Thoracic aorta (tissue), 2 donors: ENCODE measurements at regions not wholly inside any gene's neighbourhood (a gene's known extent, or its start where the extent isn't known, plus 50 kb on each side); places are given as distances from the start of the nearest gene placed in this dataset.

Experiments used
- ATAC-seq: fragments of 150-250 bp; one replicate; pipeline ENCODE4 v1.8.0; 2017; ENCODE audit warnings: low read depth; ENCODE audit not compliant: insufficient number of reproducible peaks, low FRiP score
- DNase-seq: peaks from one replicate; pipeline ENCODE4 v3.0.0-alpha.2; 2020; ENCODE audit warnings: low spot score
- H3K27ac ChIP-seq, 2 donors: fragments of 200-600 bp; sonication (generic); 1 replicate in 1 of 2; 2 replicates in 1 of 2; pipeline ENCODE4 v1.5.1; 2016; ENCODE audit warnings: mild to moderate bottlenecking in 2 of 2, moderate library complexity in 2 of 2
- H3K27me3 ChIP-seq: fragments of 200-600 bp; sonication (generic); replicated peaks from 2 replicates; pipeline ENCODE4 v1.6.0; 2016; ENCODE audit warnings: mild to moderate bottlenecking; ENCODE audit not compliant: insufficient read depth
- H3K36me3 ChIP-seq: fragments of 200-600 bp; sonication (generic); one replicate; pipeline ENCODE4 v1.5.1; 2016
- H3K4me1 ChIP-seq, 2 donors: fragments of 200-600 bp; sonication (generic); 1 replicate in 1 of 2; 2 replicates in 1 of 2; pipeline versions ENCODE4 v1.5.1 to v1.6.0; 2016; ENCODE audit warnings: low read depth in 2 of 2, mild to moderate bottlenecking in 1 of 2; ENCODE audit not compliant: control insufficient read depth in 1 of 2
- H3K4me3 ChIP-seq: fragments of 200-600 bp; sonication (generic); 2 replicates; pipeline ENCODE4 v1.5.1; 2016; ENCODE audit warnings: mild to moderate bottlenecking
- H3K9me3 ChIP-seq: fragments of 200-600 bp; sonication (generic); 2 replicates; pipeline ENCODE4 v1.5.1; 2016
- TF ChIP-seq, protein P1 (sequence below): fragments of 200-600 bp; sonication (generic); IDR thresholded peaks from one replicate; pipeline ENCODE4 v1.5.1; 2019; ENCODE audit warnings: antibody characterized with exemption

DNA sequence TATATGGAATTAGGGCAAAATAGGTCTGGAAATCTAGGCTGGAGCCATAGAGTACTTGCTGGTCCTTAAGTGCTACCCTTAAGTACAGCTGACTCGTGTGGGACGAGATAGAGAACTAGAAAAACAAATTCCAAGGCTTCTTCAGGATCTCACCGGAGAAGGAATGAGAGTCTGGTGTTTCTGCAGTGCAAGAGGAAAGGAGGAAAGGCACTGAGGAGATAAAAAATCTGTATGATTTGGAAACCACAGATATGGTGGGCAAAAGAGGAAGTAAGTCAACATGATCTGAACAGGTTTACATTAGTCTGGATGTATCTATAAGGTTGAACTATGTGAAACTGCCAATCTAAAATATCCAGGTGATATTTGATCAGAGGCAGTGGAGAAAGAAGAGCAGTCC, 134.4 kb upstream of the SOX5 start:
- no peaks in the 10 kb centered on the region for H3K36me3 ChIP-seq
- H3K9me3 ChIP-seq, result no peaks in the 10 kb centered on the region
- TF ChIP-seq, protein P1, sequence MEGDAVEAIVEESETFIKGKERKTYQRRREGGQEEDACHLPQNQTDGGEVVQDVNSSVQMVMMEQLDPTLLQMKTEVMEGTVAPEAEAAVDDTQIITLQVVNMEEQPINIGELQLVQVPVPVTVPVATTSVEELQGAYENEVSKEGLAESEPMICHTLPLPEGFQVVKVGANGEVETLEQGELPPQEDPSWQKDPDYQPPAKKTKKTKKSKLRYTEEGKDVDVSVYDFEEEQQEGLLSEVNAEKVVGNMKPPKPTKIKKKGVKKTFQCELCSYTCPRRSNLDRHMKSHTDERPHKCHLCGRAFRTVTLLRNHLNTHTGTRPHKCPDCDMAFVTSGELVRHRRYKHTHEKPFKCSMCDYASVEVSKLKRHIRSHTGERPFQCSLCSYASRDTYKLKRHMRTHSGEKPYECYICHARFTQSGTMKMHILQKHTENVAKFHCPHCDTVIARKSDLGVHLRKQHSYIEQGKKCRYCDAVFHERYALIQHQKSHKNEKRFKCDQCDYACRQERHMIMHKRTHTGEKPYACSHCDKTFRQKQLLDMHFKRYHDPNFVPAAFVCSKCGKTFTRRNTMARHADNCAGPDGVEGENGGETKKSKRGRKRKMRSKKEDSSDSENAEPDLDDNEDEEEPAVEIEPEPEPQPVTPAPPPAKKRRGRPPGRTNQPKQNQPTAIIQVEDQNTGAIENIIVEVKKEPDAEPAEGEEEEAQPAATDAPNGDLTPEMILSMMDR, result no peak
- ATAC-seq, result no peak
- no peak overlapping the region for H3K27ac ChIP-seq
- H3K27me3 ChIP-seq, result no peaks in the 10 kb centered on the region
- H3K4me3 ChIP-seq, result no peak overlapping the region
- no peak for DNase-seq
- peaks cover 9 to 14% of the 10 kb centered on the region in 2 donors for H3K4me1 ChIP-seq

DNA sequence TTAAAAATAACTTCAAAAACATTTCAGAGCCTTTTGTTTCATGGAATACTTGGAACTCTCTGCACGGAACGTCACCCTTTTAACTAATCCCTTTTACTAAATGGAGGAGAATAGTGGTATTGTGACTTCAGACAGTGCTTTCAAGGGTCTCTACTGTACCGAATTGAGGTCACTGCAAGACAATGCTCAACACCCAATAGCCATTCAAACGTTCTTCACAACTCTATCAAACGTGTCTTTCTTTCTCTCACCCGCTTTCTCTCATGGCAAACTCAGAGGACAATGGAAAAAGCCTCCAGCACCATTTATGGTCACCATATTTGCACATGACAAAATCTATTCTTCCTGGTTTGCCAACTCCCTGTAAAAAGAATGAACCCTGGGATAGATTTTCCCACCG, 132.1 kb upstream of the SOX5 start:
- Histone ChIP-seq H3K36me3 (no peaks in the 10 kb centered on the region), H3K4me1 (peaks cover 9 to 12% of the 10 kb centered on the region in 2 donors), H3K4me3 (no peak overlapping the region), H3K27ac (no peak overlapping the region), H3K9me3 (no peaks in the 10 kb centered on the region), H3K27me3 (no peaks in the 10 kb centered on the region)
- TF ChIP-seq, protein P1, result no peak
- no peak for DNase-seq
- no peak for ATAC-seq

DNA sequence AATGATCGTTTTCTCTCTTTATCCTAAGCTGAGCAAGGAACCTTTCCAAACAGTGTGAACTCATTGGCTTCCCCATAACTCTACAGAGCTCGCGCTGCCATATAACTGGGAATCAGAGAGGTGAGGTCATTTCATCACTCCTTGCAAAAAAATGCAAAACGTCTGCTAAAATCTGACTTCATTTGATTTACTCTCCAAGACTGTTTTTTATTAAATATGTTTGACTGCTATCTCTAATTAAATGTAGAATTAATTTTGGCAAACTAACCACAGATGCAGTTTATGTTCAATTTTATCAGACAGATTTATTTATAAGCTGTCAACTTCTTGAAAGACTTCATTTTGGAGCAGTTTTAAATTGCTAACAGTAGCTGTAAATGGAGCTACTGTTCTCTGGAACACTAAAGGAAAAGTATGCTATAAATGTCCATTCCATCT, 131.6 kb upstream of the SOX5 start:
- Histone ChIP-seq H3K27me3 (no peaks in the 10 kb centered on the region), H3K27ac (no peak overlapping the region), H3K4me1 (peaks cover 6 to 7% of the 10 kb centered on the region in 2 donors), H3K36me3 (no peaks in the 10 kb centered on the region), H3K4me3 (no peak overlapping the region), H3K9me3 (no peaks in the 10 kb centered on the region)
- ATAC-seq (no peak), DNase-seq (no peak)
- TF ChIP-seq, protein P1, result no peak

DNA sequence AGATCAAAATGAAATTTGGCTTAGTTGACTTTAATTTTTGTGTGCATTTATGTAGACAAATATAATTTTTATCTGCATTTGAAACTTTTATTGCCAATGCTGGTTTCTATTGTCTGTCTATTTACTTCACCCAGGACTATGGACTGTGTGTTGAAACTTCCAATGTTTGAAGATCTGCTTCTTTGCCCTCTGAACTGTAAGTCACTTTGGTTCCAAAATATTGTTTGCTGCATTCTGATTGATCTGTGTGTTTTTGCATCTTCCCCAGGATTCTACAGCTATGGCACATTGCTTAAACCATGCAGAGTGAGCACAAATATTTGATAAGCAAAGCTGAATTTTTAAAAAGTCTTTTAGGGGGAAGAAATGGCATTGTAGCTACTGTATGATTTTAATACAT, 131.0 kb upstream of the SOX5 start:
- ATAC-seq (no peak), DNase-seq (no peak)
- TF ChIP-seq, protein P1, result no peak
- peaks cover 0 to 2% of the 10 kb centered on the region in 2 donors for H3K4me1 ChIP-seq
- H3K27me3 ChIP-seq, result no peaks in the 10 kb centered on the region
- H3K27ac ChIP-seq, result no peak overlapping the region
- no peaks in the 10 kb centered on the region for H3K36me3 ChIP-seq
- H3K4me3 ChIP-seq, result no peak overlapping the region
- no peaks in the 10 kb centered on the region for H3K9me3 ChIP-seq

DNA sequence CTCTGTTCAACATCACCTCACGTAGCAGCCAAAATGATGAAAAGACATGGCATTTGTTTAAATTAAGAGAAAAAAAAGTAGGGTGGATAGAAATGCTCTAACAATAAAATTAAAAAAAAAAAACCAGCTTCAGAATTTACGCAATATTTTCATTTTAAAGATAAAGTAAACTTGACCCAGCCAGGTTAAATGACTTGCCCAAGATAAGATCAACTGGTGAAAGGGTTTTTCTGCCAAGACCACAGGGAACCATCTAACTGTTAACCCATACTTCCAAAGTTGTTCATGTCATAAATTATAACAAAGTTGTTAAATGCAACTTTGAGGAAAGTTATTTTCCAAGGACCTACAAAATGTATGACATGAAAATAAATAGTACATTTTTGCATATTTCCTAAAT, 129.6 kb upstream of the SOX5 start:
- ATAC-seq (no peak), DNase-seq (no peak)
- Histone ChIP-seq H3K27ac (no peak overlapping the region), H3K36me3 (no peaks in the 10 kb centered on the region), H3K4me1 (no peaks in the 10 kb centered on the region), H3K9me3 (no peaks in the 10 kb centered on the region), H3K27me3 (no peaks in the 10 kb centered on the region), H3K4me3 (no peak overlapping the region)
- TF ChIP-seq, protein P1, result no peak
